HepG2 (cell line): ENCODE measurements at regions not wholly inside any gene's neighbourhood (a gene's known extent, or its start where the extent isn't known, plus 50 kb on each side); places are given as distances from the start of the nearest gene placed in this dataset.
A peak's percentile ranks its signal among the peaks of the same experiment; 100 is the strongest.

Experiments used
- ATAC-seq: fragments of 200-7000 bp; cut with Tn5 transposase; 3 replicates; pipeline ENCODE4 v1.9.1; 2020; ENCODE audit warnings: mild to moderate bottlenecking, moderate library complexity
- BruUV-seq: library from RNA; stranded (reverse); fragments of 400-500 nt; replicated peaks from 2 replicates; lab custom pipeline; 2021; lab: Mats Ljungman, UMichigan
- CTCF ChIA-PET: fragments of 300-600 bp; formaldehyde crosslinking; extraction: SDS; loops from one replicate; lab custom pipeline; 2021; ENCODE audit warnings: low total read pairs, inconsistent platforms, low intra/inter-chr PET ratio; lab: Yijun Ruan, JAX
- POLR2A ChIA-PET: fragments of 350-600 bp; sonication (Branson Sonifier 250); formaldehyde crosslinking; loops from one replicate; lab custom pipeline; 2020; ENCODE audit warnings: antibody characterized with exemption, inconsistent platforms; lab: Yijun Ruan, JAX
- DNase-seq: peaks from one replicate; pipeline ENCODE4 v3.0.0-alpha.2; 2015; ENCODE audit warnings: low spot score
- FAIRE-seq: peaks from 3 replicates; lab custom pipeline; 2011; peaks lifted over from hg19 to GRCh38; lab: Jason Lieb, UNC
- H2AFZ ChIP-seq: one replicate; pipeline ENCODE4 v1.6.1; 2011; ENCODE audit warnings: low read length, inconsistent platforms
- H3K27ac ChIP-seq: fragments of 300-600 bp; 3 replicates; pipeline ENCODE4 v1.8.0; 2011; ENCODE audit warnings: mixed run types, mild to moderate bottlenecking, mixed read lengths, low read length, inconsistent platforms; ENCODE audit not compliant: insufficient read depth; ENCODE audit errors: extremely low read length
- H3K27me3 ChIP-seq, 2 experiments: fragments of 200-600 bp in 1 of 2; 2 replicates in 1 of 2; 3 replicates in 1 of 2; pipeline versions ENCODE4 v1.6.0 to v1.8.0; 2011; ENCODE audit warnings: low read length in 2 of 2, mild to moderate bottlenecking in 2 of 2, moderate library complexity in 2 of 2, inconsistent platforms in 1 of 2; ENCODE audit not compliant: insufficient read depth in 2 of 2, control insufficient read depth in 1 of 2
- H3K36me3 ChIP-seq, 2 experiments: fragments of 200-600 bp in 1 of 2; replicated peaks in 1 of 2; 2 replicates in 1 of 2; 3 replicates in 1 of 2; pipeline versions ENCODE4 v1.5.1 to v1.8.0; 2011; ENCODE audit warnings: low read length in 2 of 2, inconsistent platforms in 1 of 2; ENCODE audit not compliant: insufficient read depth in 2 of 2, control insufficient read depth in 1 of 2
- H3K4me1 ChIP-seq: 2 replicates; pipeline ENCODE4 v1.5.1; 2012; ENCODE audit warnings: low read length, inconsistent platforms; ENCODE audit not compliant: insufficient read depth
- H3K4me2 ChIP-seq: 2 replicates; pipeline ENCODE4 v1.6.0; 2011; ENCODE audit warnings: low read depth, low read length, inconsistent platforms
- H3K4me3 ChIP-seq, 3 experiments: fragments of 200-600 bp in 1 of 3; sonication (generic), shearing (Covaris generic) in 1 of 3; replicated peaks in 1 of 3; 2 replicates each; pipeline ENCODE4 v1.5.1; 2011 to 2016; ENCODE audit warnings: low read length in 3 of 3, inconsistent platforms in 2 of 3, low read depth in 2 of 3, mild to moderate bottlenecking in 2 of 3, control low read depth in 1 of 3, mixed read lengths in 1 of 3; ENCODE audit not compliant: insufficient read depth in 1 of 3
- H3K79me2 ChIP-seq: one replicate; pipeline ENCODE4 v1.6.1; 2011; ENCODE audit warnings: low read length, inconsistent platforms; ENCODE audit not compliant: insufficient read depth
- H3K9ac ChIP-seq: 2 replicates; pipeline ENCODE4 v1.6.0; 2011; ENCODE audit warnings: mild to moderate bottlenecking, low read depth, low read length, inconsistent platforms; ENCODE audit not compliant: insufficient read depth
- H3K9me3 ChIP-seq: 2 replicates; pipeline ENCODE4 v1.5.1; 2012; ENCODE audit warnings: mild to moderate bottlenecking, low read length
- H4K20me1 ChIP-seq: 2 replicates; pipeline ENCODE4 v1.6.0; 2011; ENCODE audit warnings: inconsistent platforms, mild to moderate bottlenecking, low read length, moderate library complexity; ENCODE audit not compliant: insufficient read depth
- HDAC2 ChIP-seq: sonication (generic); formaldehyde crosslinking; IDR thresholded peaks from 2 replicates; pipeline ENCODE4 v1.4.0; 2020; ENCODE audit warnings: missing genetic modification reagents
- ZNF468 ChIP-seq: sonication (generic); formaldehyde crosslinking; IDR thresholded peaks from 2 replicates; pipeline ENCODE4 v1.8.0; 2022; ENCODE audit warnings: mild to moderate bottlenecking, moderate library complexity, missing genetic modification reagents
- ZNF619 ChIP-seq: sonication (generic); formaldehyde crosslinking; IDR thresholded peaks from 2 replicates; pipeline ENCODE4 v1.4.0; 2020; ENCODE audit warnings: mild to moderate bottlenecking, missing genetic modification reagents
- ZNF678 ChIP-seq: sonication (generic); formaldehyde crosslinking; IDR thresholded peaks from 2 replicates; pipeline ENCODE4 v1.4.0; 2020; ENCODE audit warnings: mild to moderate bottlenecking, missing genetic modification reagents
- WGBS: methylation state at CpG from one replicate; pipeline ENCODE4 v1.1.6; 2017; ENCODE audit warnings: low lambda C conversion rate; 5-methylcytosine and 5-hydroxymethylcytosine counted together
- in situ Hi-C: cut with HindIII; loops from 2 replicates; pipeline ENCODE4 v1.10.0; 2017; ENCODE audit warnings: low pct_unique_long_range_greater_than_20kb; ENCODE audit not compliant: extremely low pct_ligation_motif_present
- intact Hi-C: fragments of 100-400 bp; cut with micrococcal nuclease; formaldehyde crosslinking; loops from one replicate; pipeline ENCODE4 v1.10.0; 2022; ENCODE audit not compliant: unreplicated experiment

DNA sequence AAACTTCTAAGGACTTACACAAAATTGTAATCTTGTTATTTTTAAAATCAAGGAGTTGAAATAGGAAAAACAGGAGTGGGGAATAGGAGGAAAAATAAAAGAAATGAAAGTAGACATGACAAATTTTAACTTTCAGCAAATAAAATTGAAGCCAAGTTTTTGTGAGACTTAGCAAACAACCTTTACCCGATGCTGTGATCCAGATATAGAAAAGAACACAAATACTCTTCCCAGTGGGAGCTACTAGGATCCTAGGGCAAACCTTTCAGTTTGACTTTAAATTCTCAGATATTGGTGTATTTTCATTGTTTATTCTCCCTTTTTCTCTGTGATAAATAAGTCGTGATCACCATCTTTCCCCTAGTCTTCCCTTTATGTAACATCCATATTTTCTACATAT, 968.7 kb upstream of the CITED2 start:
- no peak overlapping the region for H3K9ac ChIP-seq
- peaks cover 17% of the 10 kb centered on the region; the same call in 1 of the 2 replicates for H3K9me3 ChIP-seq
- no peak for FAIRE-seq
- H3K4me2 ChIP-seq, result no peak overlapping the region
- intact Hi-C loops, result no loop called here
- H3K4me3 ChIP-seq, result no peak overlapping the region
- in situ Hi-C loops, result no loop called here
- no peaks in the 10 kb centered on the region for H3K36me3 ChIP-seq
- H3K27ac ChIP-seq, result no peak overlapping the region
- ChIA-PET CTCF (no interaction called here), POLR2A (no interaction called here)
- ATAC-seq, result no peak
- no peaks in the 10 kb centered on the region for H4K20me1 ChIP-seq
- H2AFZ ChIP-seq, result no peak overlapping the region
- no peaks in the 10 kb centered on the region for H3K4me1 ChIP-seq
- H3K27me3 ChIP-seq, result no peaks in the 10 kb centered on the region
- TF ChIP-seq ZNF619 (CRISPR knock-in tag), result no peak
- no peak for TF ChIP-seq ZNF468
- no TSS peak for BruUV-seq
- H3K79me2 ChIP-seq, result no peaks in the 10 kb centered on the region
- 2% methylated on average over 2 of the region's 2 CpGs for WGBS
- no peak for DNase-seq

DNA sequence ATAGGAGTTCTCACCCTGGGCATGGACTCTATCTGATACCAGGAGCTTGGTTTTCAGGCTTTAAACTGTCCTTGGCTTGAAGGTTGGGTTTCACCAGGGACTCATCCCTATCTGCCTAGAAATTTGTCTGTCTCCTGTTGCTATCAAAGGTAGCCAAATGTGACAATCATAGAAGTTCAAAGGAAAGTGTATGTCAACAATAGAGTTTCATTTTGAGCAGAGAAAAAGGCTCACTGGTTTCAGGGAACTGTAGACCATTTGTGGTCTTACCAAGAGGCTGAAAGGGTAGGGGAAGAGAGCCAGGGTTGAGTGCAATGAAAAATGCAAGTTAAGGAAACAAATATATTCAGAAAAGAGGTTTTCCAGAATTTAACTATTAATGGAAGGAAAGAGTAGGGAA, 966.8 kb upstream of the CITED2 start:
- in situ Hi-C loops, result no loop called here
- Histone ChIP-seq H4K20me1 (no peaks in the 10 kb centered on the region), H3K4me2 (no peak overlapping the region), H3K9ac (no peak overlapping the region), H3K27me3 (no peaks in the 10 kb centered on the region), H3K79me2 (no peaks in the 10 kb centered on the region), H3K4me3 (no peak overlapping the region), H3K4me1 (no peaks in the 10 kb centered on the region), H3K27ac (no peak overlapping the region), H3K36me3 (no peaks in the 10 kb centered on the region), H2AFZ (no peak overlapping the region), H3K9me3 (peaks cover 32% of the 10 kb centered on the region; the same call in 1 of the 2 replicates)
- CTCF ChIA-PET, result no interaction called here
- FAIRE-seq (no peak), ATAC-seq (no peak), DNase-seq (peak; percentile 9)
- intact Hi-C loops, result no loop called here
- POLR2A ChIA-PET, result no interaction called here
- BruUV-seq, result no TSS peak
- TF ChIP-seq ZNF678 (CRISPR knock-in tag) (no peak), HDAC2 (CRISPR knock-in tag) (no peak)
